ENCODE measurements at regions not wholly inside any gene's neighbourhood (a gene's known extent, or its start where the extent isn't known, plus 50 kb on each side); places are given as distances from the start of the nearest gene placed in this dataset.

GRCh38 chr12:98062464-98063245 is 452.7 kb upstream of the TMPO start:
- TF ChIP-seq GATA1 (IDR thresholded peaks at IDR 0.05; ENCODE audit: low read depth, low read length), result no peak
- no peak for TF ChIP-seq POLR2A (IDR thresholded peaks at IDR 0.05; ENCODE audit: low read length)
